ENCODE measurements at regions not wholly inside any gene's neighbourhood (a gene's known extent, or its start where the extent isn't known, plus 50 kb on each side); places are given as distances from the start of the nearest gene placed in this dataset.

GRCh38 chr6:150719099-150719766, 119.5 kb downstream of the PLEKHG1 start:
- TF ChIP-seq CTCF (IDR thresholded peaks at IDR 0.05) (no peak), POLR2AphosphoS5 (IDR thresholded peaks at IDR 0.05) (no peak)
